Fibroblast of lung (primary cell): ENCODE measurements at regions not wholly inside any gene's neighbourhood (a gene's known extent, or its start where the extent isn't known, plus 50 kb on each side); places are given as distances from the start of the nearest gene placed in this dataset.

Experiments used
- CTCF ChIP-seq, 2 donors: IDR thresholded peaks in 1 of 2; conservative IDR thresholded peaks in 1 of 2; 1 replicate in 1 of 2; 2 replicates in 1 of 2; pipeline ENCODE4 v1.5.1; 2011 to 2012; ENCODE audit warnings: low read length in 2 of 2, control low read depth in 1 of 2, inconsistent platforms in 1 of 2, low read depth in 1 of 2, mild to moderate bottlenecking in 1 of 2
- EZH2 ChIP-seq: IDR thresholded peaks from 2 replicates; pipeline ENCODE4 v1.5.1; 2012; ENCODE audit warnings: low read length, control low read depth, mild to moderate bottlenecking; ENCODE audit errors: missing control alignments

GRCh38 chr13:73275163-73275562 lies 216.4 kb downstream of the KLF5 start:
- TF ChIP-seq CTCF (conservative IDR thresholded peaks at IDR 0.05 in 1 of 2, IDR thresholded peaks at IDR 0.05 in 1 of 2; ENCODE audit: low read depth in 1 of 2, low read length in 2 of 2) = no peak
- no peak for TF ChIP-seq EZH2
